NCI-H2196 (cell line): ENCODE measurements at regions not wholly inside any gene's neighbourhood (a gene's known extent, or its start where the extent isn't known, plus 50 kb on each side); places are given as distances from the start of the nearest gene placed in this dataset.

Source experiments
- DNase-seq: peaks from one replicate; lab custom pipeline; 2025; ENCODE audit not compliant: unreplicated experiment; lab: John Stamatoyannopoulos, UW

GRCh38 chr4:96755569-96756484, 915.9 kb downstream of the PDHA2 start:
- DNase-seq, result no peak

GRCh38 chr4:96756584-96756983, 916.7 kb downstream of the PDHA2 start:
- DNase-seq, result no peak

- DNase-seq, result no peak
Observed at GRCh38 chr4:96763546-96763945, 923.7 kb downstream of the PDHA2 start.

GRCh38 chr4:96766359-96766758, 926.5 kb downstream of the PDHA2 start:
- DNase-seq, result no peak

GRCh38 chr4:96767815-96768480, 928.1 kb downstream of the PDHA2 start:
- no peak for DNase-seq

- DNase-seq, result no peak
Observed at GRCh38 chr4:96775501-96775900, 935.6 kb downstream of the PDHA2 start.

GRCh38 chr4:96776920-96777527, 937.1 kb downstream of the PDHA2 start:
- DNase-seq, result no peak

- DNase-seq, result no peak
Observed at GRCh38 chr4:96784336-96784735, 944.4 kb downstream of the PDHA2 start.

GRCh38 chr4:96786306-96786705, 946.4 kb downstream of the PDHA2 start:
- DNase-seq, result no peak

- DNase-seq, result no peak
Observed at GRCh38 chr4:96787766-96788165, 947.9 kb downstream of the PDHA2 start.

- no peak for DNase-seq
Observed at GRCh38 chr4:96809563-96809962, 969.7 kb downstream of the PDHA2 start.

GRCh38 chr4:96827086-96827485, 987.2 kb downstream of the PDHA2 start:
- no peak for DNase-seq

- no peak for DNase-seq
Observed at GRCh38 chr4:96833831-96834230, 993.9 kb downstream of the PDHA2 start.

GRCh38 chr4:96835991-96836390, 996.1 kb downstream of the PDHA2 start:
- DNase-seq, result no peak

- DNase-seq, result no peak
Observed at GRCh38 chr4:96839441-96839840, 999.5 kb downstream of the PDHA2 start.

GRCh38 chr4:96841801-96842200, 1001.9 kb downstream of the PDHA2 start:
- DNase-seq, result no peak

- no peak for DNase-seq
Observed at GRCh38 chr4:96844858-96845490, 1005.1 kb downstream of the PDHA2 start.

- no peak for DNase-seq
Observed at GRCh38 chr4:96845819-96846218, 1005.9 kb downstream of the PDHA2 start.

- no peak for DNase-seq
Observed at GRCh38 chr4:96874657-96875056, 1034.8 kb downstream of the PDHA2 start.

- DNase-seq, result no peak
Observed at GRCh38 chr4:96879527-96879926, 1039.6 kb downstream of the PDHA2 start.

- DNase-seq, result no peak
Observed at GRCh38 chr4:96887857-96888256, 1048.0 kb downstream of the PDHA2 start.
